KMS-11 (cell line): ENCODE measurements at regions not wholly inside any gene's neighbourhood (a gene's known extent, or its start where the extent isn't known, plus 50 kb on each side); places are given as distances from the start of the nearest gene placed in this dataset.

Experiments used
- H2AFZ ChIP-seq: fragments of 200-600 bp; sonication (generic); 2 replicates; pipeline ENCODE4 v1.6.1; 2016; ENCODE audit warnings: antibody characterized with exemption, mixed run types, low read depth
- H3K27ac ChIP-seq: fragments of 200-600 bp; sonication (generic); 2 replicates; pipeline ENCODE4 v1.6.1; 2016; ENCODE audit warnings: mild to moderate bottlenecking, mixed run types
- H3K27me3 ChIP-seq: fragments of 200-600 bp; sonication (generic); 2 replicates; pipeline ENCODE4 v1.6.1; 2017; ENCODE audit warnings: mild to moderate bottlenecking, low read depth, mixed run types, moderate library complexity; ENCODE audit not compliant: insufficient read depth
- H3K36me3 ChIP-seq: fragments of 200-600 bp; sonication (generic); 2 replicates; pipeline ENCODE4 v1.6.1; 2017; ENCODE audit warnings: mild to moderate bottlenecking, mixed run types; ENCODE audit not compliant: insufficient read depth
- H3K4me1 ChIP-seq: fragments of 200-600 bp; sonication (generic); 2 replicates; pipeline ENCODE4 v1.6.1; 2016; ENCODE audit warnings: mild to moderate bottlenecking, low read depth, mixed run types; ENCODE audit not compliant: poor library complexity, severe bottlenecking
- H3K4me2 ChIP-seq: fragments of 200-600 bp; sonication (generic); 2 replicates; pipeline ENCODE4 v1.7.0; 2016; ENCODE audit warnings: mild to moderate bottlenecking, mixed run types
- H3K4me3 ChIP-seq: fragments of 200-600 bp; sonication (generic); IDR thresholded peaks from 2 replicates; pipeline ENCODE4 v1.6.1; 2017; ENCODE audit warnings: low read depth, low read length, mixed read lengths; ENCODE audit not compliant: insufficient read depth
- H3K79me2 ChIP-seq: fragments of 200-600 bp; sonication (generic); 2 replicates; pipeline ENCODE4 v1.6.1; 2016; ENCODE audit warnings: low read depth, mixed run types; ENCODE audit not compliant: insufficient read depth
- H3K9ac ChIP-seq: fragments of 200-600 bp; sonication (generic); 2 replicates; pipeline ENCODE4 v1.6.1; 2016; ENCODE audit warnings: mild to moderate bottlenecking, mixed run types
- H4K20me1 ChIP-seq: fragments of 200-600 bp; sonication (generic); 2 replicates; pipeline ENCODE4 v1.6.1; 2016; ENCODE audit warnings: mild to moderate bottlenecking, mixed run types; ENCODE audit not compliant: insufficient read depth
- TF ChIP-seq, protein P1 (sequence below): fragments of 200-600 bp; sonication (generic); conservative IDR thresholded peaks from 2 replicates; pipeline ENCODE4 v1.6.1; 2017; ENCODE audit warnings: low read depth, mild to moderate bottlenecking, antibody characterized with exemption, low read length, moderate library complexity, mixed read lengths

DNA sequence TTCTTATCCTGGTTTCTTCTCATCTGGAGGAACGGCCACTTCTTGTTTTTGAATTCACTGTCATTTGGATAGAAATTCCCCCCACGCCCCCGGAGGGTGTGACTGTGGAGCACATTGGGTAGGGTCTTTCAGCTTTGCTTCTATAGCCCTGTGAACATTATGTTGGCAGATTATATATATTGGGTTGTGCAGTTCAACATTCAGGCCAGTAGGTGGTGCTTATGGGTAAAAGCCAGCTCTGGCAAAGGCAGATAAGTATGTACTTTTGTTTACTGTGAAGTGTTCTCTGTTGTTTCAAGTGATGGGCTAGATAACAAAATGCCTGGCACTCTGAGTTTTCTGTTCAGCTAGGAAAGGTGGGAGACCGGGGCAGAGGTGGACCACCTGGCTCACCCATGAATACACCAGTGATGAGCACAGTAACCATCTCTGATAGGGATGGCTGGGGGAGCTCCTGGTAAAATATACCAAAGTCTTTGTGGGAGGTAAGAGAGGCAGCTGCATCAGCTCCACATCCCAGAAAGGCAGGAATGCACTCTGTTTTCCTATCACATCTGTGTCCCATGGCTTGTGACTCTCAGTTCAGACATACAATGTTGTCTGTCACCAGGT lies 1348.2 kb upstream of the RAG2 start:
- Histone ChIP-seq H4K20me1 (no peaks in the 10 kb centered on the region), H3K9ac (no peak overlapping the region), H2AFZ (no peak overlapping the region), H3K4me1 (no peaks in the 10 kb centered on the region), H3K79me2 (no peaks in the 10 kb centered on the region), H3K27ac (no peak overlapping the region), H3K4me2 (no peak overlapping the region), H3K27me3 (no peaks in the 10 kb centered on the region), H3K36me3 (no peaks in the 10 kb centered on the region), H3K4me3 (no peak overlapping the region)
- TF ChIP-seq, protein P1, sequence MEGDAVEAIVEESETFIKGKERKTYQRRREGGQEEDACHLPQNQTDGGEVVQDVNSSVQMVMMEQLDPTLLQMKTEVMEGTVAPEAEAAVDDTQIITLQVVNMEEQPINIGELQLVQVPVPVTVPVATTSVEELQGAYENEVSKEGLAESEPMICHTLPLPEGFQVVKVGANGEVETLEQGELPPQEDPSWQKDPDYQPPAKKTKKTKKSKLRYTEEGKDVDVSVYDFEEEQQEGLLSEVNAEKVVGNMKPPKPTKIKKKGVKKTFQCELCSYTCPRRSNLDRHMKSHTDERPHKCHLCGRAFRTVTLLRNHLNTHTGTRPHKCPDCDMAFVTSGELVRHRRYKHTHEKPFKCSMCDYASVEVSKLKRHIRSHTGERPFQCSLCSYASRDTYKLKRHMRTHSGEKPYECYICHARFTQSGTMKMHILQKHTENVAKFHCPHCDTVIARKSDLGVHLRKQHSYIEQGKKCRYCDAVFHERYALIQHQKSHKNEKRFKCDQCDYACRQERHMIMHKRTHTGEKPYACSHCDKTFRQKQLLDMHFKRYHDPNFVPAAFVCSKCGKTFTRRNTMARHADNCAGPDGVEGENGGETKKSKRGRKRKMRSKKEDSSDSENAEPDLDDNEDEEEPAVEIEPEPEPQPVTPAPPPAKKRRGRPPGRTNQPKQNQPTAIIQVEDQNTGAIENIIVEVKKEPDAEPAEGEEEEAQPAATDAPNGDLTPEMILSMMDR, result peak; percentile 85

DNA sequence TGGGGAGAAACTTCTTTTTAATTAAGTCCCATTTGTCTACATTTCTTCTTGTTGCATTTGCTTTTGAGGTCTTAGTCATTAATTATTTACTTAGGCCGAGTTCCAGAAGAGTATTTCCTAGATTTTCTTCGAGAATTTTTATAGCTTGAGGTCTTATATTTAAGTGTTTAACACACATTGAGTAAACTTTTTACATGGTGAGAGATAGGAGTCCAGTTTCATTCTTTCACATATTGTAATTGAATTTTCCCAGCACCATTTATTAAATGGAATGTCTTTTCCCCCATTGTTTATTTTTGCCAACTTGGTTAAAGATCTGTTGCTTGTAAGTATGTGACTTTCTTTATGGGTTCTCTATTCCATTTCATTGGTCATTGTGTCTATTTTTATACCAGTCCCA lies 1344.0 kb upstream of the RAG2 start:
- Histone ChIP-seq H3K4me3 (no peak overlapping the region), H3K79me2 (no peaks in the 10 kb centered on the region), H3K9ac (no peak overlapping the region), H4K20me1 (no peaks in the 10 kb centered on the region), H3K4me1 (no peaks in the 10 kb centered on the region), H3K27me3 (no peaks in the 10 kb centered on the region), H3K36me3 (no peaks in the 10 kb centered on the region), H3K4me2 (no peak overlapping the region), H2AFZ (no peak overlapping the region), H3K27ac (no peak overlapping the region)
- TF ChIP-seq, protein P1, result no peak

DNA sequence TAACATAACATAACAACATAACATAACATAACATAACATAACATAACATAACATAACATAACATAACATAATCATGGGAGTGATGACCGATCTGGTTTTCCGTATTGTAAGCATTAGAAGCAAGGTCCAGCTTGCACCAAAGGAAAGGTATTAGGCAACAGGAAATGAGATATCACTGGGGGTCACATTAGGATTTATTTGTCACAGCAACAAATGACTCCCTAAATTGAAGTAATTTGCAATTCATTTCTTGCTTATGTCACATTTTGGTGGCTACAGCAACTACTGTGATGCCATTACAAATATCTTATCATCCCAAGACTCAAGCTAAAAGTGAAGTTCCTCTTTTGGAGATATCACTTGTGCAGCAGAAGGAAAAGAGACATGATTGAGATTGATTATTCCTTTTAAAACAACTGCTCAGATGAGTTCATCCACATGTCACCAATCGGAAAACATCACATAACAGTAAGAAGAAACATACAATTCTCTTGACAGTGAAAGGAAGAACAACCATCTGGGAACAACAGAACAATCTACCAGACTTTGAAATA lies 1331.1 kb upstream of the RAG2 start:
- H2AFZ ChIP-seq, result no peak overlapping the region
- TF ChIP-seq, protein P1, result no peak
- H3K9ac ChIP-seq, result no peak overlapping the region
- H3K79me2 ChIP-seq, result no peaks in the 10 kb centered on the region
- no peaks in the 10 kb centered on the region for H3K4me1 ChIP-seq
- H3K4me3 ChIP-seq, result no peak overlapping the region
- no peaks in the 10 kb centered on the region for H3K27me3 ChIP-seq
- H3K36me3 ChIP-seq, result no peaks in the 10 kb centered on the region
- H3K27ac ChIP-seq, result no peak overlapping the region
- H4K20me1 ChIP-seq, result no peaks in the 10 kb centered on the region
- no peak overlapping the region for H3K4me2 ChIP-seq

DNA sequence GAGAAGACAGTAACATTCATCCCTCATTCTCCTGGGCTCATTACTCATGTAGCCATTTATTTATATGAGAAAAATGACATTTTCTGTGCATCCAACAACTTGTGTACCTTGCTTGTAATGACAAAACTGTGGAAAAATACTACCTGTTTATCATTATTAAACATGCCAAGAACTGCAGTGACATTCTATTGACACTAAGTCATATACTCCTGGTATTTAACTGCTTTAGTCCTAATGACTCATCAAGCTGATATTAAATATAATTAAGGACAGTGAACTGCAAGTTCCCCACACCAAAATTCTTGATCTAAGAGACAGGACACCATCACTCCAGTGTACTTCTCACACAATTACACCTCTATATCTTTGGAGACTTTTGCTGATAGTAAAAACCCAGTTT lies 1328.7 kb upstream of the RAG2 start:
- Histone ChIP-seq H3K79me2 (no peaks in the 10 kb centered on the region), H3K4me2 (no peak overlapping the region), H3K9ac (no peak overlapping the region), H3K27me3 (no peaks in the 10 kb centered on the region), H3K4me3 (no peak overlapping the region), H4K20me1 (no peaks in the 10 kb centered on the region), H3K4me1 (no peaks in the 10 kb centered on the region), H3K36me3 (no peaks in the 10 kb centered on the region), H2AFZ (no peak overlapping the region), H3K27ac (no peak overlapping the region)
- TF ChIP-seq, protein P1, result no peak
